GM12864 (cell line): ENCODE measurements at regions not wholly inside any gene's neighbourhood (a gene's known extent, or its start where the extent isn't known, plus 50 kb on each side); places are given as distances from the start of the nearest gene placed in this dataset.

ENCODE experiments used
- DNase-seq: peaks from one replicate; pipeline ENCODE4 v3.0.0-alpha.2; 2011; ENCODE audit warnings: low read depth
- H3K4me3 ChIP-seq: 2 replicates; pipeline ENCODE4 v1.5.1; 2011; ENCODE audit warnings: mild to moderate bottlenecking, low read depth, low read length, control low read depth
- CTCF ChIP-seq: IDR thresholded peaks from 2 replicates; pipeline ENCODE4 v1.5.1; 2011; ENCODE audit warnings: low read depth, mild to moderate bottlenecking, moderate library complexity, low read length, control low read depth, inconsistent platforms; ENCODE audit errors: missing control alignments

GRCh38 chr3:154977666-154978065 is 102.5 kb upstream of the MME start:
- H3K4me3 ChIP-seq: no peak overlapping the region
- TF ChIP-seq CTCF: no peak
- DNase-seq: no peak

GRCh38 chr3:154976072-154976983 is 103.8 kb upstream of the MME start:
- TF ChIP-seq CTCF: no peak
- DNase-seq: no peak
- no peak overlapping the region for H3K4me3 ChIP-seq

- no peak for TF ChIP-seq CTCF
These were observed 106.3 kb upstream of the MME start for GRCh38 chr3:154973851-154974250.

GRCh38 chr3:154972951-154973350 is 107.2 kb upstream of the MME start:
- no peak for TF ChIP-seq CTCF
- DNase-seq: no peak

More at GRCh38 chr3:154973851-154974250, 106.3 kb upstream of the MME start:
- DNase-seq: no peak
- no peak overlapping the region for H3K4me3 ChIP-seq

GRCh38 chr3:154971771-154972326 is 108.3 kb upstream of the MME start:
- no peak for DNase-seq
- no peak overlapping the region for H3K4me3 ChIP-seq
- TF ChIP-seq CTCF: no peak

More at GRCh38 chr3:154972951-154973350, 107.2 kb upstream of the MME start:
- H3K4me3 ChIP-seq: no peak overlapping the region

GRCh38 chr3:154971341-154971740 is 108.8 kb upstream of the MME start:
- H3K4me3 ChIP-seq: no peak overlapping the region
- no peak for TF ChIP-seq CTCF
- no peak for DNase-seq
